HEK293 (cell line): ENCODE measurements at regions not wholly inside any gene's neighbourhood (a gene's known extent, or its start where the extent isn't known, plus 50 kb on each side); places are given as distances from the start of the nearest gene placed in this dataset.

ENCODE experiments used
- CTCF ChIP-seq: fragments of 450-650 bp; formaldehyde crosslinking; IDR thresholded peaks from 2 replicates; pipeline ENCODE4 v1.5.1; 2016; ENCODE audit warnings: missing biosample characterization, missing genetic modification characterization
- FEZF1 ChIP-seq: fragments of 450-650 bp; formaldehyde crosslinking; IDR thresholded peaks from 2 replicates; pipeline ENCODE4 v1.5.1; 2016; ENCODE audit warnings: missing biosample characterization, missing genetic modification characterization
- TCF7L2 ChIP-seq: IDR thresholded peaks from 2 replicates; pipeline ENCODE4 v1.6.1; 2011; ENCODE audit warnings: low read depth, mild to moderate bottlenecking, inconsistent platforms, low read length, moderate library complexity, borderline replicate concordance
- ZNF391 ChIP-seq: fragments of 450-650 bp; formaldehyde crosslinking; IDR thresholded peaks from 2 replicates; pipeline ENCODE4 v1.5.1; 2016; ENCODE audit warnings: low read depth, missing biosample characterization, missing genetic modification characterization, borderline replicate concordance
- ZNF580 ChIP-seq: fragments of 450-650 bp; formaldehyde crosslinking; IDR thresholded peaks from 2 replicates; pipeline ENCODE4 v1.5.1; 2016; ENCODE audit warnings: missing biosample characterization, missing genetic modification characterization
- ZNF677 ChIP-seq: fragments of 450-650 bp; IDR thresholded peaks from 2 replicates; pipeline ENCODE4 v1.5.0; 2018; ENCODE audit warnings: missing biosample characterization, mild to moderate bottlenecking, missing genetic modification characterization, moderate library complexity
- ZSCAN4 ChIP-seq: fragments of 450-650 bp; formaldehyde crosslinking; IDR thresholded peaks from 2 replicates; pipeline ENCODE4 v1.5.1; 2017; ENCODE audit warnings: missing biosample characterization, missing genetic modification characterization

GRCh38 chr13:99080131-99080530, 102.3 kb upstream of the DOCK9 start:
- TF ChIP-seq TCF7L2 = no peak
- TF ChIP-seq ZNF391 (tag by site-specific recombination) = no peak
- TF ChIP-seq CTCF (tag by site-specific recombination) = no peak
- no peak for TF ChIP-seq FEZF1 (tag by site-specific recombination)
- no peak for TF ChIP-seq ZNF677 (tag by site-specific recombination)
- no peak for TF ChIP-seq ZNF580 (tag by site-specific recombination)
- TF ChIP-seq ZSCAN4 = no peak
